Astrocyte of the spinal cord (primary cell): ENCODE measurements at regions not wholly inside any gene's neighbourhood (a gene's known extent, or its start where the extent isn't known, plus 50 kb on each side); places are given as distances from the start of the nearest gene placed in this dataset.
"Not testable (repeated sequence)": the region's sequence is repeated elsewhere in the genome, so short reads cannot be mapped to it uniquely, and the experiment has no call there.

Source experiments
- DNase-seq: peaks from one replicate; pipeline ENCODE4 v3.0.0; 2011; ENCODE audit warnings: low read depth, low spot score
- H3K4me3 ChIP-seq: 2 replicates; pipeline ENCODE4 v1.5.1; 2011; ENCODE audit warnings: low read depth, mild to moderate bottlenecking, low read length, moderate library complexity
- in situ Hi-C: cut with HindIII; loops from 2 replicates; pipeline ENCODE4 v1.10.0; 2017; ENCODE audit warnings: low sequenced_read_pairs
- TF ChIP-seq, protein P1 (sequence below): IDR thresholded peaks from 2 replicates; pipeline ENCODE4 v1.5.1; 2012; ENCODE audit warnings: low read depth, mild to moderate bottlenecking, low read length, inconsistent platforms

DNA sequence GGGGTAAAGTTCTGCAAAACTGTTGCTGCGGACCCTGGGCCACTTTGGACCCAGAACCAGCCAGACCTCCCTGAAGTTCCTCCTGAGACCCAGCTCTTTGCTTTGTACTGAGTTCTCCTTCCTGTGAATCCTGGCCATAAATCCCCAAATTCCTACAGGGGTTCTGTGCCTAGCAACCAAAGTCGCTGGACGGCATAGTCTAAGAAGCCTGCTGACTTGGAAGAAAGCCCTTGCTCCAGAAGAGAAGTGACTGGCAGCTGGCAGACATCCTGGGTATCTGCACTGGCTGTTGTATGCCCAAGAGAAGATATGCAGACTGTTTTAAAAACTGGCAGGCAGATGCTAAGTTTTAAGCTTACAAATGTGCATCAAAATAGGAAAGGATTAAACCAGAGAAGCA lies 99.9 kb upstream of the SLC24A4 start:
- DNase-seq: no peak
- in situ Hi-C loops: no loop called here
- TF ChIP-seq, protein P1, sequence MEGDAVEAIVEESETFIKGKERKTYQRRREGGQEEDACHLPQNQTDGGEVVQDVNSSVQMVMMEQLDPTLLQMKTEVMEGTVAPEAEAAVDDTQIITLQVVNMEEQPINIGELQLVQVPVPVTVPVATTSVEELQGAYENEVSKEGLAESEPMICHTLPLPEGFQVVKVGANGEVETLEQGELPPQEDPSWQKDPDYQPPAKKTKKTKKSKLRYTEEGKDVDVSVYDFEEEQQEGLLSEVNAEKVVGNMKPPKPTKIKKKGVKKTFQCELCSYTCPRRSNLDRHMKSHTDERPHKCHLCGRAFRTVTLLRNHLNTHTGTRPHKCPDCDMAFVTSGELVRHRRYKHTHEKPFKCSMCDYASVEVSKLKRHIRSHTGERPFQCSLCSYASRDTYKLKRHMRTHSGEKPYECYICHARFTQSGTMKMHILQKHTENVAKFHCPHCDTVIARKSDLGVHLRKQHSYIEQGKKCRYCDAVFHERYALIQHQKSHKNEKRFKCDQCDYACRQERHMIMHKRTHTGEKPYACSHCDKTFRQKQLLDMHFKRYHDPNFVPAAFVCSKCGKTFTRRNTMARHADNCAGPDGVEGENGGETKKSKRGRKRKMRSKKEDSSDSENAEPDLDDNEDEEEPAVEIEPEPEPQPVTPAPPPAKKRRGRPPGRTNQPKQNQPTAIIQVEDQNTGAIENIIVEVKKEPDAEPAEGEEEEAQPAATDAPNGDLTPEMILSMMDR: no peak
- H3K4me3 ChIP-seq: no peak overlapping the region

DNA sequence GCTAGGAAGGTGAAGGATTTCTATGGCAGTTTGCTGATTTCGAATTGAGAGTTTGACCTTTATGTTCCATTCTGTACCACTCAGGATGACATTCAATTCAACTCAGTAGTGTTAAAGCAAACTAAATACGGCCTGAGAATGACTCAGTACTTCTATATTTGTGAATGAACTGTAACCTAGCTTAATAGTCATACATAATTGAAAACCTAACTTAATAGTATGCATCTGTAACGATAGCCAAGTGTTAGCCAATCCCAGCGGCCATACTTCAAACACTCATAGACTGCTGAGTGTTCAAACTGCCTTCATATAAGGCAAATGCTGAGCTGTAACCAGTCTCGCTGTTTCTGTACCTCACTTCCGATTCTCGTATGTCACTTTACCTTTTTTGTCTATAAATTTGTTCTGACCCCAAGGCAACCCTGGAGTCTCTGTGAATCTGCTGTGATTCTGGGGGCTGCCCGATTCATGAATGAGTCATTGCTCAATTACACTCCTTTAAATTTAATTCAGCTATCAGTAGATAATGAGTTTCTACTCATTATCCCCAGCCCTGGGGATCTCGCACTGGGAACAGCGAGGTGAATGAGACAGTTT lies 98.5 kb upstream of the SLC24A4 start:
- TF ChIP-seq, protein P1: no peak
- DNase-seq: no peak
- no peak overlapping the region for H3K4me3 ChIP-seq
- in situ Hi-C loops: no loop called here

DNA sequence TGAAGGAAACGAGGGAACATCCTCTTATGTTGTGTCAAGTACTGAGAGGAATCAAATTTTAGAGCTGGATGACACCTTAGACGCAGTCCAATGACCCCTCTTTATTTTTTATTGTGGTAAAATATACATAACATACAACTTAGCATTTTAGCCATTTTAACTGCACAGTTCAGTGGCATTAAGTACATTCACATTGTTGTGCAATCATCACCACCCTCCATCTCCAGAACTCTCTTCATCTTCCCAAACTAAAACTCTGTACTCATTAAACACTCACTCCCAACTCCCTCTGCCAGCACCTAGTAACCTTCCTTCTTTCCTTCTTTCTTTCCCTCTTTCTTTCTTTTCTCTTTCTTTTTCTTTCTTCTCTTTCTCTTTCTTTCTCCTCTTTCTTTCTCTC lies 97.2 kb upstream of the SLC24A4 start:
- no peak overlapping the region for H3K4me3 ChIP-seq
- in situ Hi-C loops: no loop called here
- TF ChIP-seq, protein P1: no peak
- no peak for DNase-seq

DNA sequence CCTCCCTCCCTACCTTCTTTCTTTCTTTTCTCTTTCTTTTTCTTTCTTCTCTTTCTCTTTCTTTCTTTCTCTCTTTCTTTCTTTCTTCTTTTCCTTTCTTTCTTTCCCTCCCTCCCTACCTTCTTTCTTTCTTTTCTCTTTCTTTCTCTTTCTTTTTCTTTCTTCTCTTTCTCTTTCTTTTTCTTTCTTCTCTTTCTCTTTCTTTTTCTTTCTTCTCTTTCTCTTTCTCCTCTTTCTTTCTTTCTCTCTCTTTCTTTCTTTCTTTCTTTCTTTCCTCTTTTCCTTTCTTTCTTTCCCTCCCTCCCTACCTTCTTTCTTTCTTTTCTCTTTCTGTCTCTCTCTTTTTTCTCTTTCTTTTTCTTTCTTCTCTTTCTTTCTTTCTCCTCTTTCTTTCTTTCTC lies 96.8 kb upstream of the SLC24A4 start:
- H3K4me3 ChIP-seq, in situ Hi-C loops, DNase-seq: not testable (repeated sequence)

DNA sequence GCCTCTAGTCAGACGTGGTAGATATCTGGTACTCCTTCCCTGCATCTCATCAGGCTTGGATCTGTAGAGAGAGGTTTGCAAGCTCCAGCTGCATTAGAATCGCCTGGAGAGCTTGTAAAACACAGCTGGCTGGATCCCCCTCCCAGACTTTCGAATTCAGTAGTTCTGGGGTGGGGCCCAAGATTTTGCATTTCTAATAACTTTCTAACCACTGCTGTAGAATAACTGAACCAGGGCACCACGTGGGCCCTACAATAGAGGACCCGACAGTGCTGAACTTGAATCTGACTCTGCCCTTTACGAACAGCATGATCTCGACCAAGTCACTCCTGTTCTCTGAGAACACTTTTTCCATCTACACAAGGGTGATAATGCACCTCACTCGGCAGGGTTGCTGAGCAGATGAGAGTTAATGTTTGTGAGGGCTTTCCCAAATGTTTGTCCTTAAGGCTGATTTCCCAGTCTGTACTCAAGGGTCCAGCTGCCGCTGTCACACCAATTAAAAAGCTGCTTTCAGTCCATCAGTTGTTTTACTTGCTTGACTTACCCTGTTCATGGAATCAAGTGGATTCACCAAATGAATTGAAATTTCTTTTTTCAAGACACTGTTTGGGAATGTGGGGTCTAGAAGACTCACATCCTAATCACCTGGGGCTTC lies 86.6 kb upstream of the SLC24A4 start:
- H3K4me3 ChIP-seq: no peak overlapping the region
- in situ Hi-C loops: no loop called here
- TF ChIP-seq, protein P1: no peak
- DNase-seq: no peak

DNA sequence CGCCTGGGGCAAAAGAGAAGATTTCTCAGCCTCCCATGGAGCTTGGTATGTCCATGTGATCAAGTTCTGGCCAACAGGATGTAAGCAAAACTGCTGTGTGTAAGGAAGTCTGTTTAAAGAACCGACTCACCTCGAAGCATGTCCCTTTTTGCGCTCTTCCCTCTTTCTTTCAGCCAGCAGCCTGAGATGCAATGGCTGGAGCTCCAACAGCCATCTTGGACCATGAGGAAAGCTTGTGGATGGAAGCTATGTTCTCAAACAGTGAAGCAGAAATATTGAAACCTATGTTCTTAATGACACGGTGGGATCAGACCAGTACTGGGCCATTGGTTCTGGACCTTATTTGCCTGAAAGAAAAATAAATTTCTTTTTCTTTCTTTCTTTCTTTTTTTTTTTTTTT lies 82.3 kb upstream of the SLC24A4 start:
- in situ Hi-C loops: no loop called here
- H3K4me3 ChIP-seq: no peak overlapping the region
- no peak for DNase-seq
- TF ChIP-seq, protein P1: no peak

DNA sequence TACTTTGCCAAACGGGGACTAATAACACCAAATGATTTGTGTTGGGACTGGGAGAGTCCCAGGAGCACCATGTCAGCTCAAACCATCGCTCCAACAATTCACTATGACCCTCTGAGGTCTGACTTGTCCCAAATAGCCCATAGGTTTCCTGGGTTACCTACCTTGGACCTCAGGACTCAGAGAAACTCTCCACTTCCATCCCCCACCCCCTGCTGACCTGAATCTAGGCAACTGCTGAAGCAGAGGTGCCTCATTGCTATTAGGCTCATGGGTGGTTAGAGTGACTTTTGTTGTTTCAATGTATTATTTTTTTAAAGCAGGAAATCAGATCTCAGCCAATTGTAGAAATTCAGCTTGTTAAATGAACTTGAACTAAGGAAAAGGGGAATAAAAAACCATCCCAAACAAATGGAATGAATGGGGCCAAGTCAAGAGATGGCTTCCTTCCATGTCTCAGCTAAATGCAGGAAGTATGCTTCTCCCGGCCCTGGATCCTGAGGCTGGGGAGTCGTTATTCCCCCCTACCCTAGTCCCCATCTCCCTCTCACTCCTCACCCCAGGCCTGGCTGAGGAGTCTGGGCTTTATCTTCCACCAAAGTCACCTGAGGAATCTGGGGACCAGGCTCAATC lies 80.9 kb upstream of the SLC24A4 start:
- TF ChIP-seq, protein P1: no peak
- DNase-seq: no peak
- in situ Hi-C loops: no loop called here
- no peak overlapping the region for H3K4me3 ChIP-seq
